COLO829 (cell line): ENCODE measurements at regions not wholly inside any gene's neighbourhood (a gene's known extent, or its start where the extent isn't known, plus 50 kb on each side); places are given as distances from the start of the nearest gene placed in this dataset.

ENCODE experiments used
- DNase-seq: peaks from one replicate; pipeline ENCODE4 v3.0.0; 2012; ENCODE audit warnings: low spot score

DNA sequence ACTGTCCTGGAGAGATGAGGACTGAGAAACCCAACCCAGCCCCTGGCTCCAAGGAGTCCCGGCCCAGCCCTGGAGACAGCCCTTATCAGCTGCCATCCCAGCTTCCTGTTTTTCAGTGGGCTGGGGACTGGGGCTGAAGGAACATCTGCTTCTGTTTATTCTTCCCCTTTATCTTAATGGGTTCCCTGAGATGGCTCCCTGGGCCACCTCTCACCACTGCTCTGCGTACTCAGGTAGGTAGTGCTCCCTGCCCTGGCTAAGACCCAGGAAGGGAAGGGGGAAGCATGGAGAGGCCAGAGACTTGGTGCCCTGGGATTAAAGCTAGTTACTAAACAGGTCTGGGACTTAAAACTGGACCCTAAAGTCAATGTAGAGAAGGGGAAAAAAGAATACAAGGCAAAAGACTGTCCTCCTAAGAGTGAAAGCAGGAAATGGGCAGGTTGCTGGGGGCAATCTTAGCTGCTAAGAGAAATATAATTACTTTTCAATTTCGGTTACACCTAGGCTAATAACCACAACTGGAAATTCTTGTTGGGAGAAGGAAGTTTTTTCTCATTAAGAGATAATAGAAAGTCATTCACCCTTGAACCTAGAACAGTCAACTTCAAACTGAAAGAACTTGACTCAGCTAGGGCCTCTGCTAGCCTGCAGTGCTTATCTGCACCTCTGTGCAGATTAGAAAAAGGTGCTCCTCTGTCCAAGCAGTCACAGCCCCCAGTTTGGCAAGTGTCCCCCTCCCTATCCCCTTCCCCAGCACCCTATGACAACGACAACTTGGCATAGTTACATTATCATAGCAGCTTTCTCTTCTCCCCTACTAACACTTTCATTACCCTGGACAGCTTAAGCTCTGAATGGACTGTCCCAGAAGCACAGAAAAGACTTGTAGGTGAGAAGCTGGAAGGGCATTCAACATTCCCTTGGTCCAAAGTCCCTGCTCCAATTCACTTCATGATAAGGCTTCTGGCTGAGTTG, 65.6 kb upstream of the KDM7A start:
- DNase-seq: no peak

DNA sequence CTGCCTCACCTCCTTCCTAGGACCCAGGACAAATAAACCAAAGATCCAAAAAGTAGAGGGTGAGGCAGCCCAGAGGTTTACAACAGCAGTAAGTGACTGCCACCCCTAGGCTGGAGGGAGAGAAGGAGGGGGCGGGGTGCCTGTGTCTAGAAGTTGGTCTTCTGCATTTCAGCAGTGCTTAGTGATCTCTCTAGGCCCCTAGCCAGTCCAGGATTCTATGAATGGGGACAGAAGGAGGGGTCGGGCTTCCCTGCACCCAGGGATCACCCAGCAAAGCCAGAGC, 62.8 kb upstream of the KDM7A start:
- DNase-seq: no peak

DNA sequence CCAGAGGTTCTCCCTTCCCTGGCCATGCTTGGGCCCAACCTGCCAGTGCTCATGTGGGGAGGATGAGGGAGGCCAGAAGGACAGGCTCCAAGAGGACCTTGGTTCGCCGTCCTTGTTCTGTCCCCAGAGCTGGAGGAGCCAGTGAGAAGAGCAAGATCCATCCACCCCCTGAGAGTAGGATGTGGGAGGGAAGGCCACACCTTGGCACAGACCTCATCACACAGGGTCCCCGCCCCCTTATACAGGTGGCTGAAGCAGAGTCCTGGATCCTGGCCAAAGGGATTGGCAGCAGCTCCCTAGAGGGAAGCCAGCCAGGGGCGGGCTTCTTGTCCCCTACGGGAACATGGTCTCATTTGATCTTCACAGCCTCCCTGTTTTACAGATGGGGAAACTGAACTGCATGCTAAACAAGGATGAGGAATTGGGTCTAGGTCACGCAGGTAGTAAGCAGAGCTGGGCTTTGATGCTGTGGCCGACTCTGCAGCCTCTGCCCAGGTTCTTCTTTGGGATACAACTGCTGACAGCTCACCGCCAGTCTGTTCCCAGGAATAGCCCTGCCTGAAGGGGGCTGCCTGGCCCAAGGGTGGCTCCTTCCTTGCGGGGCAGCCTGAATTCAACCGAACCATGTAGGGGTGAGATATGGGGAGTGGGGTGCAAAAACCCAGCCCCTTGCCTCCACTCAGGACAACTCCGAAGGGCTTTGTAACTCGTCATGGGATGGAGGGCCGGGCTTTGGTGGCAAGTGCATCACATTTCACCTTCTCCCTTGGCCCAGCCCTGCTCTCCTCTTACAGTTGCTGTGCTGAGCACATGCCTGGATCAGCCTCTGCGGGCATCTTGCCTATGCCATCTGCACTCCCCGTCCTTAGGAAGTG, 62.2 kb upstream of the KDM7A start:
- DNase-seq: no peak

DNA sequence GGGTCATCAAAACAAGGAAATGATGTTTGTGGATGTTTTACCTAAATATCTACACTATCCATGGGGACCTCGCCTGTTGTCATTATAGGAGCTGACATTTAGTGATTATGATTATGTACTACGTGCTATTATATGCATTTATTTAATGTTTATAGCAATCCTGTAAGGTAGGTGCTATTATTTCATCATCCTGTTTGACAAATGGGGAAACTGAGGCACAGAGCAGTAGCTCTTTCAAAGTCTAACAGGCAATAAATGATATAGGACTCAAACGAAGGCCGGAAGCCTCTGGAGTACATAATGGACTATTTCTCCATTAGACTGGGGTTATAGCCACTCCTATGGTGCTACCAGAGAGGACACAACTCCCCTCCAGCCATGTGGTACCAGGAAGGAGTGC, 60.6 kb upstream of the KDM7A start:
- DNase-seq: no peak

DNA sequence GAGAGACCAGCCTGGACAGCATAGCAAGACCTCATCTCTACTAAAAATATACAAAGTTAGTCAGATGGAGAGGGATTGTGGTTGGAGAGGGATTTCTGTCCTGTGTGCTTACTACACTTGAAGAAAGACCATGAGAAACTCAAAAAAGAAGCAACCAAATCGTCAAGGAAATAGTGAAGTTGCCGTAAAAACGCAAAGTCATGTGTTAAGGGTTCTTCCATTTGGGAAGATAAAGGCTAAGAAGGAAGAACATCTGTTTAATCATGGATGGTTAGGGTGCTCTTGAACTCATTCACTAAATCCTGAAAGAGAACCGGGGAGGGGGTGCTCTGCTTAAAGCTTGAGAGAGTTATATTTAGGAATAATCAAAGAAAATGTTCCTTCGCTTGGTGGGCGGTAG, 59.8 kb upstream of the KDM7A start:
- DNase-seq: no peak

DNA sequence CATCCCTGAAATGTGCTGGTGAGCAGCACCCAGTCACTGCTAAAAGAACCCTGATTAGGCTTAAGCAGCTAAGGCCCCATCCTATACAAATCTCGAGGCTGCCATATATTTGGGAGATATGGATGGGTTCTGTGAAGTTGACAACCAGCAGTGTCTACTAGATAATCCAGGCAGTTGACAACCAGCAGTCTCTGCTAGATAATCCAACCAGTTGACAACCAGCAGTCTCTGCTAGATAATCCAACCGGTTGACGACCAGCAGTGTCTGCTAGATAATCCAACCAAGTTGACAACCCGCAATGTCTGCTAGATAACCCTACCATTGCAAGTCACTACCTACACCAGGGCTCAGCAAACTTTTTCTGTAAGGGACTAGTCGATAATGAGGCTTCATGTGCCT, 58.3 kb upstream of the KDM7A start:
- no peak for DNase-seq

DNA sequence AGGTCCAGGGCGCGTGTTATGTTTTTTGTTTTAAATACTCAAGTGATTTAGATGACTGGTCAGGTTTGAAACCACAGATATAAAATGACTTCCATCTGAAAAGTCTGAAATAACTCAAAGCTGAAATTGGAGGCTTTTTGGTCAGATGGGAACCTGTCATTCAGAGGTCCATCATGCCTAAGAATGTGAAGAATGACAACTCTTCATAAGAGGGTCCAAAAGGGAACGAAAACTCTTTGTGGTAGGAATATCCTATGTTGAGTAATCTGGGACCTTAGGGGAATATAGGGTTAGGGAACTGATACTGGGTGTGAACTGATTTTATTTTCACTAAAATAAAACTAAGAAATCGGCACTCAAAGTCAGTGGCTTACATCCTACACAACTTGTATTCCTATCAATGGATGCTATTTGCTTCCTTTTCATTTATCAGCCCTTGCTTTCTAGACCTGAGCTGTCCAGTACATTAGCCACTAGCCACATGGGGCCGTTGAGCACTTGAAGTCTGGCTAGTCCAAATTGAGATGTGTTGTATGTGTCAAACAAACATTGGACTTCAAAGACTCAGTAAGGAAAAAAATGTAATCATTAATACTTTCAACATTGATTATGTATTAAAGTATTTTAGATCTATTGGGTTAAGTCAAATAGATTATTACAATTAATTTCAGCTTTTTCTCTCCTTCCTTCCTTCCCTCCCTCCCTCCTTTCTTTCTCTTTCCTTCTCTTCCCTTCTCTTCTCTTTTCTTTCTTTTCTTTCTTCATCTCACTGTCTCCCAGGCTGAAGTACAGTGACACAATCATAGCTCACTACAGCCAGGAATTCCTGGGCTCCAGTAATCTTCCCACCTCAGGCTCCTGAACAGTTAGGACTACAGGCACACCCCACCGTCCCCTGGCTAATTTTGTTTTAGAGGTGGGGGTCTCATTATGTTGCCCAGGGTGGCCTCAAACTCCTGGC, 56.5 kb upstream of the KDM7A start:
- DNase-seq: no peak

DNA sequence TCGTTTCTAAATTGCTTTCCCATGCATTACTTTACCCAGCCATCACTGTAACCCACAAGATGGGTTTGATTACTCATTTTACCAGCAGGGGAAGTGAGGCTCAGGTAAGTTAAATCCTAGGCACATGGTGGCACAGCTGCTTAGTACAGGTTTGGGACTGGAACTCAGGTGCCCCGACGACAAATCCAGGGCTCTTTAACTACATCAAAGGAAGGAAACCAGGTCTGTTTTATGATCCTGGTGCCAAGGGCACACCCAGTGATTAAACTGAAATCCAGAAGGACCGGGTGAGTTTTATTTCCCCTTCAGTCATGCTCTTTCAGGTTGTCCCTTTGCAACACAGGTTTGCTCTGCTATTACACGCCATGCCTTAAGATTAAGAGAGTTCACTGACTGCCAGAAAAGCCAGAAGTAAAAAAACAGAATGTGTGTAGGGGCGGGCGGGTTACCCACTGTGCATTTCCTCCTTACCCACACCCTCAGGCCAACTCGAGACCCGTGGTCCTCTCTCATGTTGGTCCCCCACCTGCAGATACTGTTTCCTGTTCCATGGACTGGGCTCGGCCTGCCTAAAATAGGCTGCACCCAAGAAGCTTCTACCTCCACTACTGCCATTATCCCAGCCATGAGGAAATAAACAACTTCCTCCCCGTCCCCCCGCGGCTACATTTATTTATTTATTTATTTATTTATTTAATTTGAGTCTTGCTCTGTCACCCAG, 55.1 kb upstream of the KDM7A start:
- DNase-seq: no peak

DNA sequence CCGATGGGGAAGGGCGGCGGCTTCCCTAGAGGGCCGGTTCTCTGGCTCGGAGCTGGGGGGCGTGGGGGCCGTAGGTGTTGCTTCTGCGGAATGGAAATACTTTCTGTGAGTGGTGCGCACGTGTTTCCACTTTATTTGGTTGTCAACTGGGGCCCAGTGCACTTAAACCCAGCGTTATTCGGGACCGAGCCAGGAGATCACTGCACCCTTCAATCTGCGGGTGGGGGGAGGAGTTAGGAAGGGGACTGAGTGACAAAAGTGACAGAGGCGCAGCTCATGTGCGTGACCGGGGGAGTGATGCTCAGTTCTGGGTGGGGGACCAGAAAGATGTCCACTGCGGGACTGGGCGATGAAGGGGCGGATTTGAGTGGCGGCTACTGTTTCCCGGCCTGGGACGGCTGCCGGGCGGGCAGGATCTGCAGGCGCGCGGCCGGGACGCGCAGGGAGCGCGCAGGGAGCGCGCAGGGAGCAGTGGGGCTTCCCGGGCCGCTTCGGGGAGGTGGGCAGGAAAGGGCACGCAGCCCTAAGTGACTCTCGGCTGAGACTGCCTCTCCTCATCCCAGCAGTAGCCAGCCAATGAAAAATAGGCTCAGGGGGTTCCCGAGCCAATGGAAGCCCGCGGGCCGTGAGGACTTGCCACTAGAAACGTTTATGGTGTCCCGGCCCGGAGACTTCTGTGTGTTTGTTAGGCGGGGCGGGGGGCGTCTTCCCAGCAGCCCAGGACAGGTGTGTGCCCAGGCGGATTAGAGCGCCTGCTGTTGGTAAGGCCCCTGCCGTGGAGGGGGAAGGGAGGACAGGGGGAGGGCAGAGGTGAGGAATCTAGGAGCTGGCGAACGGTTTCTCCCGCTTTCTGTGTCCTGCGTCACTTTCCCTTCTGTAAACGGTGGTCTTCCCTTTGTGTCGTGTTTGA, 54.3 kb upstream of the KDM7A start:
- no peak for DNase-seq

DNA sequence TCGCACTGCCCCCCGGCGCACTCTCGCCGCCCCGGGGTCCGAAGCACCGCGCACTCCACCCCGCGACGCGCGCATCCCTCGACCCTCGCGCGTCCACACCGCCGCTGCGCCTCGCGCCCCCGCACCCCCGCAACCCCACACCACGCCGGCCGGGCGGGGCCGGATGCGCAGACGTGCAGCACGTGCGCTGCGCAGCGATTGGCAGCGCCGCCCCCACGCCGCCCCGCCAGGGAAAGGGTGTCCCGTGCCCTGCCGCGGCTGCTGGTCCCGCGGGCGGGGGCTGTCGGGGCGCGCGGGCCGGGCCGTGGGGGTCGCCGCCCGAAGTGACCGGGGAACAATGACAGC, 53.7 kb upstream of the KDM7A start:
- peak; percentile 50 for DNase-seq

DNA sequence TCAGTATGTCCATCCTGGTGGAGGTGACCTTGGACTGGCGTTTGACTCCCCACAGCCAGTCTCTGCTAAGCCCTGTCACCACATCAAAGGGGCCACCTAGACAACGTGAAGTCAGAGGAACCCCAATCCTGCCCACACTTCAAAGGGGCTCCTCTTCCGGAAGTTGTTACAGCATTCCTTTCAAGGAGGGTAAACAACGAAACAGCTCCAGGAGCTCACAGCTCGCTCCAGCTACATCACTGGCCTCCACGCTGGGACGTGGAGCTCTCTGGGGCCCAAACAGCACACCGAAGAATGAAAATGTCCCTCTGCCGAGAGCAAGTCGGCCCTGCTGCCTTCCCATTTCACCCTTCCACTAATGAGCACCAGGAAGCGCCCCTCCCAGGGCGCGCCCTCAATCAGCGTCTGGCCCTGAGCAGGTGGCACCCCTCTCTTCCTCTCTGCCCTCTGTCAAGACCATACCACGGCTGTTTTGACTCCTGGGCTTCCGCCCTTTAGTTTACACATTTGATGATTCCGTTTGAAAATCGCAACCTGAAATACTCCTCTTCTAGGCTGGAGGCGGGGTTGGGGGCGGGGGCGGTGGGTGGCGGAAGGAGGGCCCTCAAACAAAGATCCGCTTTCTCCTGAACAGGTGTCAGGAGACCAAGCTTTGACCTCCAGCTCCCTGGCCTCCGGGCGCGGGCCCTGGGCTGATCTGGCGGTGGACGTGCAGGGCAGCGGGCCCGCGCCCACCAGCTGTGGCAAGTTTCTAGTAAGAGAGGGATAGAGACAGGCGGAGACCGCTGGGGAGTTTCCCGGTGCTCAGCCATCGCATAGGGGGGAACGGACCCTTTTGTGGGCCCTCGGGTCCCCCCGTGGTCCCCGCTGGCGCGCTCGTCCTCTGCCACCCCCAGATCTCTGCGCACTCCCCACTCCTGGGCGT, 53.1 kb upstream of the KDM7A start:
- DNase-seq: no peak

DNA sequence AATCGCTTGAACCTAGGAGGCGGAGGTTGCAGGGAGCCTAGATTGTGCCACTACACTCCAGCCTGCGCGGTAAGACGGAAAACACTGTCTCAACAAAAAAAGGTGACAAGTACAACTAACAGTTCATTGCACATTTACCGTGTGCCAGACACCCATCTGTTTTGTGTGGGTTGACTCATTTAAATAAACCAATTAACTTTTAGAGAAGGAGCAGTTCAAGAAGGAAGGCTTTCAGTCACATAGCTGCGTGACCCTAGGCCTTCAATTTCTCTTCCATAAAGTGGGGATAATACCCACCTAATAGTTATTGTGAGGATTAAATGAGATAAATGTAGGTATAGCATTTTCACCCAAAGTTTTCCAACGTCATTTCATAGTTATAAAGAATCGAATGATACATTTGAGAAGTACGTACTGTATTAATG, 52.3 kb upstream of the KDM7A start:
- DNase-seq: no peak
